Fibroblast of skin of scalp (primary cell): ENCODE measurements at regions not wholly inside any gene's neighbourhood (a gene's known extent, or its start where the extent isn't known, plus 50 kb on each side); places are given as distances from the start of the nearest gene placed in this dataset.

Experiments
- DNase-seq: peaks from one replicate; pipeline ENCODE4 v3.0.0-alpha.2; 2013

GRCh38 chr10:126851414-126852108, 53.7 kb upstream of the DOCK1 start:
- no peak for DNase-seq

GRCh38 chr10:126854726-126855495, 50.3 kb upstream of the DOCK1 start:
- DNase-seq: no peak
